Stimulated activated CD8-positive, alpha-beta memory T cell treated with anti-CD3 and anti-CD28 coated beads, Interleukin-15, amount 100 ng/mL, for 48 hours (primary cell): ENCODE measurements at regions not wholly inside any gene's neighbourhood (a gene's known extent, or its start where the extent isn't known, plus 50 kb on each side); places are given as distances from the start of the nearest gene placed in this dataset.

Experiments used
- DNase-seq, 2 donors: peaks; one replicate each; pipeline ENCODE4 v3.0.0-alpha.2; 2020; ENCODE audit warnings: low read depth in 2 of 2

DNA sequence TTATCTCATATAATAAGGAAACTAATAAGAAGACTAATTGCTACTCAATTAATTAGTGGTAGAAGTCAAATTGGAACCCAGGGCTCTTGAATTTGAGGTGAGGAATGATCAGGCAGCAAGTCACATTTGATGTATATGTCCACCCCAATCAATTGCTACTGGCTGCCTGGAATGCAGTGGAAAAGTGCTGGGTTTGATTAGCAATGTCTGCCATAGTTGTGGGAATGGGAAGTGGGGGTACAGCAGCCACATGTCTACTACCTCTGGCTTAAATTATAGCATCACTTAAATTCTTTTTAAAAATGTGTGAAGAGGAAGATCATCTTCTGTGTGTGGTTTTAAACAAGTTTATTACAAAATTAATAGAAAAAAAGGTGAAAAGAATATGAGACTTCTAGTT is 50.8 kb upstream of the NAV2 start:
- DNase-seq = no peak

DNA sequence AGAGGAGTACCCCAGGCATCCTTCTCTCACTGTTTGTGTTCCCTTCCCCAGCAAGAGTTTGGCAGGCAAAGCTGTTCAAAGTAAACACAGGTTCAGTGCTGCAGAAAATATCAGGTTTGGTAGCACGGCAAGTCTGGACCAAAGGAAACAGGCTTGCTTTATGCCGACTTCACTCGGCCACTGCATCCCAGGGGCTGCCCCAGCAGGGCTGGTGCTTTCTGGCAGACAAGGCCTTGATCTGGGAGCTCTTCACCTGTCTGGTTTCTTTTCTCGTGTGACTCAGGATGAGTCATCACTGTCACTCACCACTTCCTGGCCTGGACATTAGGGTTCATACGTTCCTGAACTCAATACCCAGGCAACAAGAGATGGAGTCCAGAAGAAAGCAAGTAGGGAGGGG is 52.6 kb upstream of the NAV2 start:
- DNase-seq = peak in 1 of 2 donors; percentile 2

DNA sequence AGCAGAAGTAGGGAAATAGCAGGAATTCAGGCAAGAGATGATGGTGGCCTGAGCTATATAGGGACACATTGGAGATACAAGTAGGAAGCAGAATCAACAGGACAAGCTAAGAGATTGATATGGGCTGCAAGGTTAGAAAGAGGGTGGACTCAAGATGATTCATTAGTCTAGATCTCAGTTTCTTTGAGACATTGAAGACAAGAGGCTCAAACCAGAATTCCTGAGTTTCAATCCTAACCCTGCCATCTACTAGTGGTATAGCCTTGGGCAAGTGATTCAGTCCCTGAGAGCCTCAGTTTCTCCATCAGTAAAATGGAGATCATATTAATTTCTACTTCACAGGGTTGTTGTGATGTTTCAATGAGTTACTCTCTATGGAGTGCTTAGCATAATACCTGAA is 53.1 kb upstream of the NAV2 start:
- DNase-seq = no peak

DNA sequence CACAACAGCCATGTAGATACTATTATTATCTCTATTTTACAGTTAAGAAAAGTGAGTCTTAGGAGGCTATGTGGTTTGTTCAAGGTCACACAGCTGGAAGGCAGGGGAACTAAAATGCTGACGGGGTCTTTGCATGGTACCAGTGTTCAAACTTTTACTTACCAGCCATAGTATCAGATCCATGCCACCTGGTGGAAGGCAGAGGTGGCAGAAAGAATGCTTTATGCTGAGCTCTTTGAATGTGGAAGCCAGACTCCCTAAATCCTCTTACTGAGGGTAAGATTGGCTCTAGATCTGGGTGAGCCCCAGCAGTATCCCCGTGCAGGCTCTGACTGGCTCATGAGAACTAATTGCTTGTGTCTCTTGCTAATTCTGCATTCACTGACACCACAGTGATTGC is 54.3 kb upstream of the NAV2 start:
- DNase-seq = no peak

DNA sequence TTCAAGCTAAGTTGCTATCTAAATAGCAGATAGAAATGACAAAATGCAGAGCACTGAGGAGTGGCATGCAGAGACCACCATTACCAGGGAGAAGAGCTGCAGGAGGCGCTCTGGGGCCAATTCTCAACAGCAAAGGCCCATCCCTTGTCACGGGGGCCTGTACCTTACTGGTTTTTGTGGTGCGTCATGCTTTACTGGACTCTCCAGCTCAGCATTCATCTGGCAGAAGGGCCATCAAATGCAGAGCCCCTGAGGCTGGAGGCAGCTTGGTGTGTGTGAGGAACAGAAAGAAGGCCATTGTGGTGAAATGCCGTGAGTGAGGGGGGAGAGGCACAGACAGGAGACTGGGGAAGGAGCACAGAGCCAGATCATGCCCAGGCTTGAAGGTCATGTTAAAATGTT is 56.5 kb upstream of the NAV2 start:
- no peak for DNase-seq

DNA sequence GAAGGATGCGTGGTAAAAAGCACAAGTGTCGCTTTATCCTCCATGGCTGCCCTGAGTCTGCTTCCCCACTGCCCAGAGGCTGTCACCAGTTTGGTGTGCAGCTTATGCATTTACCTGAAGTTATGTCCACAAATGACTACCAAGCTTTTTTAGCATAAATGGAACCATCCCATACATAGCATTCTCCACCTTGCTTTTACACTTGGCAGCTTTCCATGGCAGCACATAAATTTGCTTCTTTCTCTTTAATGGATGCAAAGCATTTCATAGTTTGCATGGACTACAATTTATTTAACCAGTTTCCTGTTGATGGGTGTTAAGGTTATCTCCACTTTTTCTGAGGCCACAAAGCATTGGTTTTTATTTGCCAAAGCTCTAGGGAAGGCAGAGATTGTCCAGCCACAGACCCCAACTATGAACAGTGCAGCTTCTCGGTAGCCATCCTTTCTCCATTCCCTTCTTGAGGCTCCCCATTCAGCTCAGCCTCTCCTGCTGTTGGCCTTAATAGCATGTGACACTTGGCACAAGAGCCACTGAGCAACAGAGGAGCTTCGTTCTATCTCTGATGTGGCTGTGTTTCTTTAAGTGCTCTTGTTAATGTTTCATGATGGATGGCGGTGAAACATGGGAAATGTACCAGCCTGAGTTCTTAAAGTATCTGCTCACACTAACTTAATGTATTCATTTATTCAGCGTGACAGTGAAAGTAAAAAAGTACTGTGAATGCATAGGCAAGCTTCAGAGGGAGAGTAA is 59.8 kb upstream of the NAV2 start:
- no peak for DNase-seq

DNA sequence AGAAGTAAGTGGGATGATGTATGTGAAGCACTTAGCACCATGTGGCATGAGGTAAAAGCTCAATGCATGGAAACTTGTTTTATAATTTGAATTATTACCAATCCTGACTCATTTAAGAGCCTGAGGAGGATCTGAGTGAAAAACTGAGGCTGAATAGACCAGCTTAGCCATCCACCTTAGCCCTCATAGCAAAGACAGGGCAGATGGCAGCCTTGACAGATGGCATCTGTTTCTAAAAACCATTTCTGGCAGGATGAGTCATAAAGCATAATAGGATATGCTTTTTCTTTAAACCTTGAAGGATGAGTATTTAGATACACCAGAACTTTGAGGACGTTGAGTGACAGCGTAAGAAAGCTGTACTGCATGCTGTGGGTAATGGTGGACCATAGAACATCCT is 61.0 kb upstream of the NAV2 start:
- DNase-seq = no peak

DNA sequence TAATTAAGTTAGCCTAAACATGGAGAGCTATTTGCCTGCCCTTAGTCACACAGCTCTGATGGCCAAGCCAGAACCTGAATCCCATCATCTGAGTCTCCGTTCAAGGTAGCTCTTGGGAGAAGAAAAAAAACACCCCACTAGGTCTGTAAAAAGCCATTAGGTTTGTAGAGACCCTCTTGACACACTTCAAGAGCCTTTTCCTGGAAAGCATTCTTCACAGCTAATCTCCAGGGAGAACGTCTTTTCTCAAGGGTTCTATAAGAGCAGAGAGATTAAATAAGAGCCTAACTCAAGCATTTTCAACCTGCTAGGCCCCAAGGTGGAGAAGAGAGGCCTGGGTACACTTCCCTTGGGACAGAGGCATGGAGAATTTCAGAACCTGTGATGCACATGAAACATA is 61.6 kb upstream of the NAV2 start:
- DNase-seq = no peak

DNA sequence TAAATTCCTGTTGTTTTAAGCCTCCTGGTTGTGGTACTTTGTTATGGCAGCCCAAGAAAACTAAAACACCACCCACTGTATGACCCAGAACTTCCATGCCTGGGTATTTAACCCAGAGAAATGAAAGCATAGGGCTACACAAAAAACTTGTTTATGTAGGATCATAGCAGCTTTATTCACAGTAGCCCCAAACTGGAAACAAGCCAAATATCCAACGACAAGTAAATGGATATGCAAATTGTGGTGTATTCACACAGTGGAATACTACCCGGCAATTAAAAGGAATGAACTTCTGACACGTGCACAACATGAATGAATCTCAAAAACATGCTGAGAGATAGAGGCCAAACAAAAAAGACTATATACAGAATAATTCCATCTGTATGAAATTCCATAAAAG is 62.2 kb upstream of the NAV2 start:
- no peak for DNase-seq

DNA sequence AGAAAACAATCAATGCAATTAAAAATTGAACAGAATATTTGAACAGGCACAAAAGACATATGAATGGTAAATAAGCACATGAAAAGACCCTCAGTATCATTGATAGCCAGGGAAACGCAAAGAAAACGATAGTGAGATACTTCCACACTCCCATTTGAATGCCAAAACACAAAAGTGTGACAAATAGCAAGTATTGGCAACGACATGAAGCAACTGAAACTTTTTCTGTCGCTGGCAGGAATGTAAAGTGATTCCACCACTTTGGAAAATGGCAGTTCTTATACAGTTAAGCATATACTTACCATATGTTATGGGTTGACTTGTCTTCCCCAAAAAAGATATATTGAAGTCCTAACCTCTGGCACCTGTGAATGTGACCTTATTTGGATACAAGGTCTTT is 62.9 kb upstream of the NAV2 start:
- DNase-seq = no peak

DNA sequence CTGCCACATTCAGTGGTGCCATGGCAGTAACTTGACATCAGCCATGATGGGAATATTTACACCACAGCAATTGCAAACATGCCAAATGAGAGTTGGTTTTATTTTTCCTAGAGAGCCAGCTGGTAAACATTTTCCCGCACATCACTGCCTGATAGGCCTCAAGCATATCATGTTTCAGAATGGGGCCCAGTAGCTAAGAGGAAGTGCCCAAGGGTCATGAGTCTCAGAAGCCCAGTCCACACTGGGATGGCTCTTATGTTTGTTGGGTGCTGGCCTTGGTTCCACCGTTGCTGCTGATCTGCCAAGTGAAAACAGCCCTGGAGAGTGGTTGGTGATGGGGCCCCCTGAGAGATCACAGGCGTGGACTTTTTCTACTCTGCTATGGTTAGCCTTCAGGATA is 64.3 kb upstream of the NAV2 start:
- no peak for DNase-seq

DNA sequence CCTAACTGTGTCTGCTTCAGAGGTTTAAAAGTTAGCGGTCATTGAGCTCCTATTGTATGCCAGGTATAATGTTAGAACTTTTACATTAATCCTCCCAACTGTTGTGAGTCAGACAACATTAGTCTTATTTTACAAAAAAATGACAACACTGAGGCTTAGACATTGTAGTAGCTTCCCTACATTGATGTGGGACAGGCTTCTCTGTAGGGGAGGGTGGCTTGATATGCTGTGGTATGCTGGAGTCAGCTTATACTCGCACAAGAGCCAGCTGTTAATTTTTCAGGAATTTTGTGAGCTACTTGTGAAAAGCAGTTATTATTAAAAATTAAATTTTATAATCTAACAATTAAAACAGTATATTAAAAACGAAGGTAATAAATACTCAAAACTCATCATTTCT is 64.8 kb upstream of the NAV2 start:
- no peak for DNase-seq

DNA sequence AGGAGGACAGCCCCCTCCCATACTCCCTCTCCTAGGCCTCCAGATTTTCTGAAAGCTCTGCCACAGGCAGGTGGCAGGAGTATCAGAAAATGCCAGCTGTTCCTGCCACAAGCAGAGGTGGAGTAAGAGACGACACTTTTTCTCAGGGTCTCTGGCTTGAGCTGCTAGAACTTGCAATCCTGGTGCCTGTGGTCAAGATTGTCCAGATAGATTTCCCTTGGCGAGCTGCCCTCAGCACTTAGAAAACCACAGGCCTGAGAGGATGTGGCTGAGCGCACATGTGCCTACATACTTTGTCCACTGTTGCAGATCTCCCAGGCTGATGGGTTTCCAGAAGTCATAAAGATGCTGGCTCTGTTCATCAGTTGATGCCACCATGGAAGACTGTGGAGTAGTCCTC is 65.7 kb upstream of the NAV2 start:
- DNase-seq = no peak

DNA sequence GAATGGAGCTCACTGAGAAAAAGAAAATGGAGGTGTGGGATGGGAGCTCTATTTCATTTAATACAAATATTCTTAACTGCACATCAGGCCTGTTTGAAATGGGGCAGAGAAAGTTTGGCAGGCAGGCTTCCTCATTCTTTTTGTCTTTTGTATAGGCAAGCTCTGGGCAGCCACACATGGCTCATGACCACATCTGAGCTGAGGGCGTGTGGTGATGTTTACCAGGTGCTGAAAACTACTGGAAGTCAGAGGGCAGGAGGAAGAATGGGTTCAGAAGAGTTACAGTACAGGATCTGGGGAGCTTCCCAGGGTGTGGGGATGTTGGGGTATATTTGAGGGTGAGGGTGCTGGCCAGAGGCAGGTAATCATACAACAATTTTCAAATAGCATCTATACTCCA is 66.3 kb upstream of the NAV2 start:
- no peak for DNase-seq

DNA sequence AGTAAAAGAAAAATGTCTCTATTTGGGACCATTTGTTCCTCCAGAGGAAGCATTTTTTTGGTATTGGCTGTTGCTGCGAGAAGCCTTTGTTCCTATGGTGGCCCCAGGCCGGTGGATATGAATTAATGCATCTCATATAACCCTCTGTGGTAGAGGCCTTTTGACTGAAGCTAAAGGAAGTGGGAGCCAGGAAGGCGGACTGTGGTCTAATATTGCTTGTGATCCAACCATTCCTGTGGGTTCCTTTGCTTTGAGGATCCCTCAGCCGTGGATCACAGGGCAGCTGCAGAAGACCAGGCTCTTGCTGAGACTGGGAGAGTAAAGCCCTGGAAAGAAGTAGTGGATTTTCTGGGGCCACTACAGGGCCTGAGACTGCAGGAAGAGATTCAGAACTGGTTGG is 68.3 kb upstream of the NAV2 start:
- no peak for DNase-seq

DNA sequence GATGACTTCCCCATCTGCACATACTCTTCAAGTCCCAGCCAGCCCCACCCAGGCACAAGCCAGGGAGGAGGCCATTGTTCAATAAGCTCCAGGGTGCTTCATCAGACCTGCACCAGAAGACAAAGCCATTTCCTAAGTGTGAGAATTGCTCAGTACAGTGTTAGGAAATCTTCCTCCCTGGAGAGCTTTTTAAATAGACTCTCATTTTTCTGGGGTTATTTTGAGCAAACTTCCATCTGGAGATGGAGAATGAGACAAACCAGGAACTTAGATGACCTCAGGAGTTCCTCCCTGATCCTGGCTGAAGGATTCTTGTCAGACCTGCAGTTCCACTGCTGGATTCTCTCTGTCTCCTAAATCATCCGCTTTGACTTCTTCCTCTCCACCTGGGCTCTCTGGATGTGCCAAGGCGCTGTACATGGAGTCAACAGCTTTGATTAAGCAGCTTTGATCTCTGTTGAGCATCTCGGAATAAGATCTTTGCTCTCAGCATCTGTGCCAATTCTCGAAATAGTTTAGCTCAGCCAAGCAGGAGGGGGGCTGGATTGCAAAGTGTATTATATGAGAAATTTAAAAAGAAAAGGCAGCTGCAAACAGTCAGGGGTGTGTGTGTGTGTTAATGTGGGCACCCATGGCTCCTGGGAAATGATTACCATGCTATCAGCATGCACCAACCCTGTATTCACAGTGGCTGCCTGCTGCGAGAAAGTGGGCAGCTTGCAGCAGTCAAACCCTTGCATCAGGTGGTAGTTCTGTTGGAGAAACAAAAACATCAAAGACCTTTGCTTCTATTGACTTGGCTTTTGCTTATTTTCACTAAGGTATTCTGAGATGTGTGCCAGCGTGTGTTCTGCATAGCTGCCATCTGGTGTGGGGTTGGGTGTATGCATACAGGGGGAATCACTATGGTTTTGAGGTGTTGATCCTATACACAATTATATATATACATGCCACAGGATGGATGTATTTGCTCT is 70.2 kb upstream of the NAV2 start:
- no peak for DNase-seq

DNA sequence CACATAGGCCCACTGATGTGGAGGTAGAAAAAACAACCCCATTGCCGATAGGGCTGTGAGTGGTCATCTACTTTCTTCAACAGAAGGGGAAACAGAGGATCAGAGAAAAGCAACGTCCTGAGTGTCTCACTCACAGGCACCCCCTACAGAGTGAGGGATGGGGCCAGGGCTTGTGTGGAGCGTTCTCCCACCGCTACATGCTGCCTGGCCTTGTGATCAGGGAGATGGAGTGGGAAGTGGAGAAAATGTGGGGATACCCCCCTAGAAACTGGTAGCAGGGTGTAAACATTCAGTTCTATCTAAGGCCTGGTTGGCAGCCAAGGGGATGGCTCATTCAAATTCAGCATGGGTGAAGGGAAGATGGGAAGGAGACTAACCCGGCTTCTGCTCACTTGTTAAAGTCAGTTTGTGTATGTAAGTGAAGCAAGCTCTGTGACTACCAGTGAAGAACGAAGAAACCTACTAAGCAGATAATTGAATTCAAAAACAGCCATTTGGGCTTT is 73.0 kb upstream of the NAV2 start:
- no peak for DNase-seq

DNA sequence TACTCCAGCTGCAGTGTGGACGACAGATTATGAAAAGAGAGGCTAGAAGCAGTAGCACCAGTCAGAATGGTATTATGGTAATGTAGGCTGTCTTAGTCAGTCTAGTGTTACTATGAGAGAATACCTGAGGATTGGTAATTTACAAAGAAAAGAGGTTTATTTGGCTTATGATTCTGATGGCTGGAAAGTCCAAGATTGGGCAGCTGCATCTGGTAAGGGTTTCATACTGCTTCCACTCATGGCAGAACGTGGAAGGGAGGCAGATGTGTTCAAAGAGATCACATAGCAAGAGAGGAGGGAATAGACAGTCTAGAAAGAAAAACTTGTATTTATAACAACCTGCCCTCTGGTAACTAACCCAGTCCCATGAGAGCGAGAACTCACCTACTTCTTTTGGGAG is 77.3 kb upstream of the NAV2 start:
- DNase-seq = no peak

DNA sequence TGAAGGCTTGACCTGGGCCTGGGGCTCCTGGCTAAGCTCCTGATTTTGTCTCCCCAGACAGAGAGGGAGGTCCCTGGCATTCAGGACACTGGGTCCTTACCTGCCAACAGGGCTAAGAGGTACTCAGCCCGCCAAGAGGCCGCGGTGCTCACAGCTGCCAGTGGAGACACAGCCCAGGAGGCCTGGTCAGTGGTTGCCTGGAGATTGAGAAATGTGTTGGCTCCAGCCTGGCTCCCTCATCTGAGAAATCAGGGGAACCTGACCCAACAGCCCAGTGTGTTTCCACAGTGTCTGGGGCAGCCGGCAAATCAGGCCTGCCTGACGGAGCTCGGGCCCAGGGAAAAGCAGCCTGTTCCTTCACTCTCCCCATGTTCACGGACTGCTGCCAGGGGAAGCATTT is 79.4 kb upstream of the NAV2 start:
- no peak for DNase-seq

DNA sequence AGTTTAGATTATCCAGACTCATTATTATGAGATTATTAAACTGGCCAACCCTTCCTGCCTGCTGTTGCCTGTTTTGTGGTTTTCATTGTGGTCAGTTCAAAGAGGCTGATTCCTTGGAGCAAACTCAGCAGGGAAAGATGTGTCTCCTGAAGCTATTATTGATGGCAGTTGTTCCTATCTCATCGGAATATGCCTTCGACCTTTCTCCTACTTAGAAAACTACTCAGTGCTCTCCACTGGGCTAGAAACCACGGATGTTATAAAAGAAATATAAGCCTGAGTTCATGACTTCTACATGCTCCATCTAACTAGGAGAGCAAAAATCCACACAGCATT is 80.2 kb upstream of the NAV2 start:
- no peak for DNase-seq

DNA sequence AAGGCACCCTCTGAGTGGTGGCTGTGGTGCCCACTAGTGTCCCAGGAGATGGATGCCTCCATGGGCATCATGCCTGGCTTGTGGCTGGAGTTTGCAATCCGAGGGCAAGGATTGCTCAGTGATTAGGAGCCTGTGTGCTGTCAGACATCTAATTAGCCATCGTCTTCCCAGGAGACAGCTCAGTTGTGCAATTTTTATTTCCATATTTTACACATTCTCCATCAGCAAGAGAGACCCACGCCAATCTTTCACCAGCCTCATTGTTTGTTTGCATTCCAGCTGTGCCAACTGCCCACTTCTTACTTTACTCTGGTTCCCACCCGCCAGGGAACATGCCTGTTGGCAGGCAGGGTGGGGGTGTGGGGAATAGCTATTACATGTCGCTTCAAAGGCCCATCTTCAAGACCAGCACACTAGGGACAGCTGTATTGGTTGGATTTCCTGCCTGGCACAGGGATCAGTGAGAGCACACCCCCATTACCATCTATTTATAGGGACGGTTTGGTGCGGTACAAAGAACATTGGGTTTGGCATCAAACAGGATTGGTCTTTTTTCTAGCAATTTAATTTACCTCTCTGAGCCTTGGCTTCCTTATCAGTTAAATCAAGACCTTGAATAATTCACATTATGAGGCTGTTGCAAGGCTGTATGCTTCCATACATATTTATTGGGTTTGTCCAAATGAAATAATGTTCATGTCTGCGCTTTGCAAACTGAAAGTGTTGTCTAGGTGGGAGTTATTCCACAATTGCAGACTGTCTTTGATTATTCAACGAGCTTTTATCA is 80.7 kb upstream of the NAV2 start:
- DNase-seq = no peak

DNA sequence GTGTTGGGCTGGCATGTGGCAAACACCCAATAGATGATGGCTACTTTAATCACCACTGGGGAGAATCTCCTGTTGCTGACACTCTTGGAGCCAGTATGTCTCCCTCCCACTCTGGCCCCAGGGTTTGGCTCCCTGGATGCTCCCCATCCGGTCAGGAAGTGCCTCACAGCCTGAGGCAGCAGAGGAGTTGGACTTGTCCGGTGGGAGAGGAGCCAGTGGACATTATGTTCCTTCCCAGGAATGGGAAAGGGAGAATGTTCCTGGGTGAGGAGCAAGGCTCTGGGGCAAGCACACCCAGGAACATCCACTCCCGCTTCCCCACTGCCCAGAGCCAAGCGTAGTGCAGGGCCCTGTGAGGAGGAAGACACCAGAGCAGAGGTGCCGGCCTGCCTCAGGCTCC is 84.6 kb upstream of the NAV2 start:
- DNase-seq = no peak
